ENCODE measurements at regions not wholly inside any gene's neighbourhood (a gene's known extent, or its start where the extent isn't known, plus 50 kb on each side); places are given as distances from the start of the nearest gene placed in this dataset.

DNA sequence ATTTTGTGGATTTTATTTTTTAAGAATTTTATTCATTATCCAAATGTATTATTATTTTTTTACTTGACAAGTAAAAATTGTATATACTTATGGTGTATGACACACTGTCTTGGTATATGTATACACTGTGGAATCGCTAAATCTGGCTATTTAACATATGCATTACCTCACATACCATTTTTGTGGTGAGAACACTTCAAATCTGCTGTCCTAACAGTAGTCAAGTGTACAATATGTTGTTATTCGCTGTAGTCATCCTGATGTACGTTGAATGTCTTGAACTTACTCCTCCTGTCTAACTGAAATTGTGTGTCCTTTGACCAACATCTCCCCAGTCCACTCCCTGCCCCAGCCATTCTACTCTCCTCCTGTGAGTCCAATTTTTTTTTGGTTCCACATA, 153.2 kb upstream of the PTPRM start:
- H3K4me3 ChIP-seq (ENCODE audit: low read depth, low read length), result no peak overlapping the region
- TF ChIP-seq CTCF (IDR thresholded peaks at IDR 0.05; ENCODE audit: insufficient read depth, low read length), result no peak
- no peak for DNase-seq (ENCODE audit: low read depth)

DNA sequence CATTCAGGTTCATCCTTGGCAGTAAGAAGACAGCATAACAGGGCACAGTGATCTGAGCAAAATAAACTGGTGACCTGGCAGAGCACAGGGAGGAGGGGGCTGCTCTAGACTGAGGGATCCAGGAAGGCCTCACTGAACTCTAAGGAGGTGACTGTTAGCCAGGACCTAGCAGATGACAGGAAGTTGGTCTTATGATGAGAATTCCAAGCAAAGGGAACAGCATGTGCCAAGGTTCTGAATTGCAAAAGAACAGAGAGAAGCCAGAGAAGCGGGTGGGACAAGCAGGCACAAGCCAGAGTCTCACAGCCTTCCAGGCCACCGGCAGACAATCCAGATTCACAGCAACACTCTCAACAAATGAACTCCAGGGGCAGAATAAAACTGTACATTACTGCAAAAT, 152.7 kb upstream of the PTPRM start:
- no peak overlapping the region for H3K4me3 ChIP-seq (ENCODE audit: low read depth, low read length)
- TF ChIP-seq CTCF (IDR thresholded peaks at IDR 0.05; ENCODE audit: insufficient read depth, low read length), result no peak
- DNase-seq (ENCODE audit: low read depth), result no peak

- DNase-seq (ENCODE audit: low read depth), result no peak
- no peak overlapping the region for H3K4me3 ChIP-seq (ENCODE audit: low read depth, low read length)
- no peak for TF ChIP-seq CTCF (IDR thresholded peaks at IDR 0.05; ENCODE audit: insufficient read depth, low read length)
These were observed 151.8 kb upstream of the PTPRM start for GRCh38 chr18:7415081-7415894.

DNA sequence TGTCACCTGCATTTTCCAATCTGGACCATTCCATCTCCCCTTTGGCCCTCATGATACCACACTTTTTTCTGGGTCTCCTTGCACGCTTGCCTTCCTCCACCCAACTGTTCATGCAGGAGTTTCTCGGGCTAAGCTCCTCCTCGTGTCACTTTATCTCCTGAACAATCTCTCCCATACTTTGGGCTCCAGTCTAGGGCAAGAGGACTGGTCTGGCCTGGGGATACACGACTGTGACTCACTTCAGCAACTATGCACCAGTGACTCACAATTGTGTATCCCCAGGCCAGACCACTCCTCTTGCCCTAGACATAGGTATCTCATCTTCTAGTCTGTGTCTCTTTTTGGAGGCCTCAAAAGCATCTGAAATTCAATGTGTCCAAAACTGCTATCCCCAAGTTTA, 149.4 kb upstream of the PTPRM start:
- TF ChIP-seq CTCF (IDR thresholded peaks at IDR 0.05; ENCODE audit: insufficient read depth, low read length), result no peak
- no peak for DNase-seq (ENCODE audit: low read depth)
- H3K4me3 ChIP-seq (ENCODE audit: low read depth, low read length), result no peak overlapping the region

- H3K4me3 ChIP-seq (ENCODE audit: low read depth, low read length), result no peak overlapping the region
- TF ChIP-seq CTCF (IDR thresholded peaks at IDR 0.05; ENCODE audit: insufficient read depth, low read length), result no peak
- DNase-seq (ENCODE audit: low read depth), result no peak
These were observed 137.3 kb upstream of the PTPRM start for GRCh38 chr18:7429831-7430230.

GRCh38 chr18:7436166-7436565, 130.9 kb upstream of the PTPRM start:
- no peak for DNase-seq (ENCODE audit: low read depth)
- TF ChIP-seq CTCF (IDR thresholded peaks at IDR 0.05; ENCODE audit: insufficient read depth, low read length), result no peak
- no peak overlapping the region for H3K4me3 ChIP-seq (ENCODE audit: low read depth, low read length)

DNA sequence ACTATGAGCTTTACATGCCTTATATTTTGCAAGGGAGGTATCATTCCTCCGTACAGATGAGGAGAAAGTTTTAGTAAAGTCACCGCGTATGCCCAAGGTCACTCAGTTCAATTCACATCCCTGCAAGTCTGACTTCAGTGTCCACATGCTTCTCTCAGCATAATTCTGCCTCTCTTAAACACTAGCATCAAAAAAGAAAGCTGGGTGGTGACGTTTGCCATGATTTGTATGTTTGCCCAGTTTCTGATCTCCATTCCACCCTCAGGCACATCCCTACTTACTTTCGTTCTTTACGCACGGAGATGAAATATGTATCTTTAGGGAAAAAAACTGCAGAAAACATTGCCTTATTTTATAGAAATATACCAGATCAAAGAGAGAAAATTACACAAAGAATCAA, 129.2 kb upstream of the PTPRM start:
- TF ChIP-seq CTCF (IDR thresholded peaks at IDR 0.05; ENCODE audit: insufficient read depth, low read length), result no peak
- H3K4me3 ChIP-seq (ENCODE audit: low read depth, low read length), result no peak overlapping the region

More for the DNA sequence above, 129.2 kb upstream of the PTPRM start:
- DNase-seq (ENCODE audit: low read depth), result no peak
